Smooth muscle cell (in vitro differentiated cells): ENCODE measurements at regions not wholly inside any gene's neighbourhood (a gene's known extent, or its start where the extent isn't known, plus 50 kb on each side); places are given as distances from the start of the nearest gene placed in this dataset.
A peak's percentile ranks its signal among the peaks of the same experiment; 100 is the strongest.

Experiments used
- DNase-seq: peaks from one replicate; lab custom pipeline; 2025; ENCODE audit not compliant: unreplicated experiment; lab: John Stamatoyannopoulos, UW
- H2AFZ ChIP-seq: fragments of 200-600 bp; sonication (generic); 2 replicates; pipeline ENCODE4 v1.6.0; 2016; ENCODE audit warnings: antibody characterized with exemption, low read depth, mild to moderate bottlenecking
- H3F3A ChIP-seq: fragments of 200-600 bp; sonication (generic); 2 replicates; pipeline ENCODE4 v1.6.0; 2017; ENCODE audit warnings: antibody characterized with exemption, low read depth
- H3K27ac ChIP-seq: fragments of 200-600 bp; sonication (generic); 2 replicates; pipeline ENCODE4 v1.5.1; 2016; ENCODE audit warnings: low read depth, mild to moderate bottlenecking
- H3K27me3 ChIP-seq: fragments of 200-600 bp; sonication (generic); 2 replicates; pipeline ENCODE4 v1.6.1; 2016; ENCODE audit warnings: low read depth, mild to moderate bottlenecking
- H3K36me3 ChIP-seq: fragments of 200-600 bp; sonication (generic); 2 replicates; pipeline ENCODE4 v1.5.1; 2016; ENCODE audit warnings: low read depth
- H3K4me1 ChIP-seq: fragments of 200-600 bp; sonication (generic); 2 replicates; pipeline ENCODE4 v1.5.1; 2016; ENCODE audit warnings: low read depth
- H3K4me2 ChIP-seq: fragments of 200-600 bp; sonication (generic); 2 replicates; pipeline ENCODE4 v1.6.0; 2016; ENCODE audit warnings: mild to moderate bottlenecking
- H3K4me3 ChIP-seq: fragments of 200-600 bp; sonication (generic); 2 replicates; pipeline ENCODE4 v1.5.1; 2016; ENCODE audit warnings: mild to moderate bottlenecking
- H3K79me2 ChIP-seq: fragments of 200-600 bp; sonication (generic); 2 replicates; pipeline ENCODE4 v1.6.0; 2016; ENCODE audit warnings: low read depth, mild to moderate bottlenecking
- H3K9ac ChIP-seq: fragments of 200-600 bp; sonication (generic); 2 replicates; pipeline ENCODE4 v1.6.0; 2016; ENCODE audit warnings: low read depth
- H3K9me3 ChIP-seq: fragments of 200-600 bp; sonication (generic); replicated peaks from 2 replicates; pipeline ENCODE4 v1.5.1; 2016; ENCODE audit warnings: low read depth
- H4K20me1 ChIP-seq: fragments of 200-600 bp; sonication (generic); 2 replicates; pipeline ENCODE4 v1.6.0; 2016; ENCODE audit warnings: low read depth
- WGBS: methylation state at CpG from one replicate; pipeline ENCODE4 v1.1.7; 2016; ENCODE audit warnings: low lambda C conversion rate; 5-methylcytosine and 5-hydroxymethylcytosine counted together
- TF ChIP-seq, protein P1 (sequence below): fragments of 200-600 bp; sonication (generic); IDR thresholded peaks from 2 replicates; pipeline ENCODE4 v1.5.1; 2017; ENCODE audit warnings: borderline replicate concordance, mild to moderate bottlenecking, antibody characterized with exemption; ENCODE audit not compliant: insufficient read depth, poor library complexity, severe bottlenecking

DNA sequence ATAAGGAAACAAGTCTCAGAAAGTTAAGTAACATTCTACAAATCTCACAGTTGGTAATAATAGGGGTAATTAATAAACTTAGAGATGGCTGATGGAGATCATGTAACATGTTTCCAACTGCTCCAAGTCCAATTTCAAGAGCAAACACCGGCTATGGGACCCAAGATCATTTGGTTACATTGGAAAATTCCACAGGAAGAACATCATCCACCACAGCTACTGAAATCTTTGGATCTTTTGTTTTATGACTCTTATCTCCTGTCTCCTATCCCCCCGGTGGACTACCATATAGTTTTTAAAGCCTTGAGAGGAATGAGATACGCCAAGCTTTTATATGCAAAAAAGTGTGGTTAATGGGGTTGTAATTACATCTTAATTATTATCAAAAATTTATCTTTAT is 216.1 kb downstream of the WNT5A start:
- Histone ChIP-seq H3K4me1 (no peaks in the 10 kb centered on the region), H2AFZ (no peak overlapping the region), H4K20me1 (no peaks in the 10 kb centered on the region), H3K27ac (no peak overlapping the region), H3K4me3 (no peak overlapping the region), H3K79me2 (no peaks in the 10 kb centered on the region), H3K36me3 (no peaks in the 10 kb centered on the region), H3K9ac (no peak overlapping the region), H3K9me3 (no peaks in the 10 kb centered on the region), H3K4me2 (no peak overlapping the region), H3F3A (peaks cover 16% of the 10 kb centered on the region), H3K27me3 (no peaks in the 10 kb centered on the region)
- no peak for DNase-seq
- TF ChIP-seq, protein P1, sequence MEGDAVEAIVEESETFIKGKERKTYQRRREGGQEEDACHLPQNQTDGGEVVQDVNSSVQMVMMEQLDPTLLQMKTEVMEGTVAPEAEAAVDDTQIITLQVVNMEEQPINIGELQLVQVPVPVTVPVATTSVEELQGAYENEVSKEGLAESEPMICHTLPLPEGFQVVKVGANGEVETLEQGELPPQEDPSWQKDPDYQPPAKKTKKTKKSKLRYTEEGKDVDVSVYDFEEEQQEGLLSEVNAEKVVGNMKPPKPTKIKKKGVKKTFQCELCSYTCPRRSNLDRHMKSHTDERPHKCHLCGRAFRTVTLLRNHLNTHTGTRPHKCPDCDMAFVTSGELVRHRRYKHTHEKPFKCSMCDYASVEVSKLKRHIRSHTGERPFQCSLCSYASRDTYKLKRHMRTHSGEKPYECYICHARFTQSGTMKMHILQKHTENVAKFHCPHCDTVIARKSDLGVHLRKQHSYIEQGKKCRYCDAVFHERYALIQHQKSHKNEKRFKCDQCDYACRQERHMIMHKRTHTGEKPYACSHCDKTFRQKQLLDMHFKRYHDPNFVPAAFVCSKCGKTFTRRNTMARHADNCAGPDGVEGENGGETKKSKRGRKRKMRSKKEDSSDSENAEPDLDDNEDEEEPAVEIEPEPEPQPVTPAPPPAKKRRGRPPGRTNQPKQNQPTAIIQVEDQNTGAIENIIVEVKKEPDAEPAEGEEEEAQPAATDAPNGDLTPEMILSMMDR = no peak
- 28% methylated on average over 3 of the region's 3 CpGs for WGBS

DNA sequence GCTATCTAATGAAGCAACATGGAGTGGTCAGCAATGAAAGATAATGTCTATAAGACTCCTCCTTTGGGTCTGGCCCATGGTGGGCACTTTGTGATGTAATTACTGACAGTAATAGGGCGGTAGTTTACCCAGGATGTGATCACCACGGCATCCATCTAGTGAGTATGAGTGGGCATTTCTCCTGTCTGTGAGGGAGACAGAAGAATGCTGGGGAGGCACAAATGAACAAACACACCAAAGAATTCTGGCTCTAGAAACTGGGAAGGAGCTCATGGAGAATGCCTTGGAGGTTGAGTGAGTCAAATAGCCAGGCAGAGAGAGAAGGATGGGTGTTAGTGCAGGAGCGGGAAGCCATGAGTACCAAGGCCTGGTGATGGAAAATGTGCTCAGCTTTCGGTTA is 217.5 kb downstream of the WNT5A start:
- no peaks in the 10 kb centered on the region for H3K79me2 ChIP-seq
- no peak overlapping the region for H2AFZ ChIP-seq
- H3K27me3 ChIP-seq = no peaks in the 10 kb centered on the region
- no peak overlapping the region for H3K4me3 ChIP-seq
- 90% methylated on average over 4 of the region's 4 CpGs for WGBS
- H3K9ac ChIP-seq = no peak overlapping the region
- H4K20me1 ChIP-seq = no peaks in the 10 kb centered on the region
- no peaks in the 10 kb centered on the region for H3K36me3 ChIP-seq
- peaks cover 27% of the 10 kb centered on the region for H3F3A ChIP-seq
- TF ChIP-seq, protein P1 = no peak
- DNase-seq = no peak
- H3K27ac ChIP-seq = no peak overlapping the region
- H3K9me3 ChIP-seq = no peaks in the 10 kb centered on the region
- H3K4me1 ChIP-seq = no peaks in the 10 kb centered on the region
- H3K4me2 ChIP-seq = no peak overlapping the region

DNA sequence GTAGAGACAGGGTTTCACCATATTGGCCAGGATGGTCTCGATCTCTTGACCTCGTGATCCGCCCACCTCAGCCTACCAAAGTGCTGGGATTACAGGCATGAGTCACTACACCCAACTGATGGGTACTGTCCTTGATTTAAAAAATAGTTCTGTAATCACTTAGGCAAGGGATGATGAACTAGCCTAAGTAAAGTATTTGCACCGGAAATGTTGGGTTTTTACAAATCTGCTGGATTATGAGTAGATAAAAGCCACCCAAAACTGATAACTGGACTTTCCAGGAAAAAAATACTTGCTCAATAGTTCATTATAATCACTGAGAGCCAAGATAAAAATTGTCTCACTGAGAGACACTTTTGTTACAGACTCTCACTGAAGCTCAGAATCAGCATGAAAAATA is 218.0 kb downstream of the WNT5A start:
- Histone ChIP-seq H3K27me3 (no peaks in the 10 kb centered on the region), H3K27ac (no peak overlapping the region), H3K9me3 (no peaks in the 10 kb centered on the region), H4K20me1 (no peaks in the 10 kb centered on the region), H3K4me1 (no peaks in the 10 kb centered on the region), H3K4me3 (no peak overlapping the region), H3K36me3 (no peaks in the 10 kb centered on the region), H2AFZ (no peak overlapping the region), H3K9ac (no peak overlapping the region), H3K79me2 (no peaks in the 10 kb centered on the region), H3K4me2 (no peak overlapping the region), H3F3A (peaks cover 30% of the 10 kb centered on the region)
- DNase-seq = no peak
- 33% methylated on average over 4 of the region's 4 CpGs for WGBS
- TF ChIP-seq, protein P1 = no peak

DNA sequence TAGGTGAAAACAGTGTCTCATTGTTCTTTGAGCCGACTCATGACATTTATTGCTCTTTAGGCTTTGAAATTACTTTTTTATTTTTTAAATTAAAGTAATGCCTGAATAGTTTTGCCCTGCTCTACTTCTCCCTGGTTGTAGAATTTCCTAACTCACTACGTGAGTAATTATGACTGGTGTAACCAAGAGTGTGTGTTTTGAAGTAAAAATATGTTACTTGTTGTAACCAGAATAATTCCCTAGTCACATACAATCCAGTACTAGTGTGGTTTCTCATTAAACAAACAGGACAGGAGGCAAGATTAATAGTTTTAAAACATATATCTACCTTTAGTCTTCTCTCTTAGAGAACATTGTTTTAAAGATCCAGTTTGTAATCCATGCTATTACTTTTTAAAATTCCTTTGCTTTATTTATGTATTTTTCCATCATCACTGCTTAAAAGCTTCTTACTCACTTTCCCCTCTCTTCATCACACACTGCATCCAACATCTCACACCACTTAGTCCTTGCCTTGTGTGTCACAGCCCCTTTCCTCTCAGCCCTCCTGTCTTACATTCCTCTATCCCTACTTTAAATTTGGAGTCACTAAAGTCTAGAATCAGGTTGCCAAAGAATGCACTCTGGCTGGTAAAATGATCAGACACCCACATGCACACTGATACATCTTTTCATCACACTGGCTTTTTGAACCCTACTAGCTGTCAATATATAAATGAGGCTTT is 219.7 kb downstream of the WNT5A start:
- Histone ChIP-seq H3K27me3 (no peaks in the 10 kb centered on the region), H3K36me3 (no peaks in the 10 kb centered on the region), H3K4me2 (peak overlapping the region; percentile 15), H4K20me1 (no peaks in the 10 kb centered on the region), H3K4me1 (no peaks in the 10 kb centered on the region), H3K4me3 (no peak overlapping the region), H3K79me2 (no peaks in the 10 kb centered on the region), H2AFZ (no peak overlapping the region), H3K27ac (no peak overlapping the region), H3F3A (peaks cover 30% of the 10 kb centered on the region), H3K9ac (no peak overlapping the region), H3K9me3 (no peaks in the 10 kb centered on the region)
- TF ChIP-seq, protein P1 = no peak
- DNase-seq = no peak
- 73% methylated on average over 2 of the region's 2 CpGs for WGBS
